ACC112 (cell line): ENCODE measurements at regions not wholly inside any gene's neighbourhood (a gene's known extent, or its start where the extent isn't known, plus 50 kb on each side); places are given as distances from the start of the nearest gene placed in this dataset.

Experiments
- H2AFZ ChIP-seq: fragments of 200-600 bp; sonication (generic); one replicate; pipeline ENCODE4 v1.6.0; 2017; ENCODE audit warnings: antibody characterized with exemption, low read length; ENCODE audit not compliant: unreplicated experiment
- H3K27ac ChIP-seq: fragments of 200-600 bp; sonication (generic); 2 replicates; pipeline ENCODE4 v1.5.1; 2014; ENCODE audit warnings: low read depth, mild to moderate bottlenecking, antibody characterized with exemption, low read length, moderate library complexity
- H3K27me3 ChIP-seq: fragments of 200-600 bp; sonication (generic); 2 replicates; pipeline ENCODE4 v1.6.1; 2014; ENCODE audit warnings: mild to moderate bottlenecking, antibody characterized with exemption, low read length, moderate library complexity, mixed read lengths; ENCODE audit not compliant: insufficient read depth
- H3K36me3 ChIP-seq: fragments of 200-600 bp; sonication (generic); 2 replicates; pipeline ENCODE4 v1.6.1; 2016; ENCODE audit warnings: mild to moderate bottlenecking, antibody characterized with exemption, low read length, moderate library complexity, mixed read lengths; ENCODE audit not compliant: insufficient read depth
- H3K4me1 ChIP-seq: fragments of 200-600 bp; sonication (generic); one replicate; pipeline ENCODE4 v1.6.1; 2016; ENCODE audit warnings: low read length, mixed read lengths; ENCODE audit not compliant: insufficient read depth, unreplicated experiment, control insufficient read depth
- H3K4me3 ChIP-seq: fragments of 200-600 bp; sonication (generic); 2 replicates; pipeline ENCODE4 v1.5.1; 2014; ENCODE audit warnings: mild to moderate bottlenecking, low read depth, low read length
- H3K79me2 ChIP-seq: fragments of 200-600 bp; sonication (generic); one replicate; pipeline ENCODE4 v1.6.0; 2016; ENCODE audit warnings: low read length; ENCODE audit not compliant: control insufficient read depth, unreplicated experiment, insufficient read depth

- H3K36me3 ChIP-seq: no peaks in the 10 kb centered on the region
- no peak overlapping the region for H3K4me3 ChIP-seq
- no peaks in the 10 kb centered on the region for H3K79me2 ChIP-seq
- no peak overlapping the region for H3K27ac ChIP-seq
- H2AFZ ChIP-seq: no peak overlapping the region
- no peaks in the 10 kb centered on the region for H3K27me3 ChIP-seq
- H3K4me1 ChIP-seq: no peaks in the 10 kb centered on the region
Measured at GRCh38 chr22:47300698-47301405, 538.4 kb downstream of the TBC1D22A start.

- H3K4me3 ChIP-seq: no peak overlapping the region
- H3K27ac ChIP-seq: no peak overlapping the region
- no peaks in the 10 kb centered on the region for H3K27me3 ChIP-seq
- H2AFZ ChIP-seq: no peak overlapping the region
- H3K79me2 ChIP-seq: no peaks in the 10 kb centered on the region
- no peaks in the 10 kb centered on the region for H3K36me3 ChIP-seq
- no peaks in the 10 kb centered on the region for H3K4me1 ChIP-seq
Measured at GRCh38 chr22:47299863-47300697, 537.6 kb downstream of the TBC1D22A start.

- Histone ChIP-seq H3K27me3 (no peaks in the 10 kb centered on the region), H3K36me3 (no peaks in the 10 kb centered on the region), H3K4me3 (no peak overlapping the region), H3K79me2 (no peaks in the 10 kb centered on the region), H3K27ac (no peak overlapping the region), H2AFZ (no peak overlapping the region), H3K4me1 (peaks cover 4% of the 10 kb centered on the region)
Measured at GRCh38 chr22:47299211-47299862, 536.9 kb downstream of the TBC1D22A start.

- Histone ChIP-seq H3K27ac (no peak overlapping the region), H2AFZ (no peak overlapping the region), H3K36me3 (no peaks in the 10 kb centered on the region), H3K79me2 (no peaks in the 10 kb centered on the region), H3K4me3 (no peak overlapping the region), H3K4me1 (peaks cover 13% of the 10 kb centered on the region), H3K27me3 (no peaks in the 10 kb centered on the region)
Measured at GRCh38 chr22:47298017-47298785, 535.8 kb downstream of the TBC1D22A start.

GRCh38 chr22:47297261-47298016 lies 535.0 kb downstream of the TBC1D22A start:
- H3K4me3 ChIP-seq: no peak overlapping the region

GRCh38 chr22:47296405-47297260 lies 534.2 kb downstream of the TBC1D22A start:
- Histone ChIP-seq H2AFZ (no peak overlapping the region), H3K27me3 (no peaks in the 10 kb centered on the region), H3K79me2 (no peaks in the 10 kb centered on the region), H3K4me3 (no peak overlapping the region), H3K36me3 (no peaks in the 10 kb centered on the region), H3K27ac (no peak overlapping the region), H3K4me1 (peaks cover 24% of the 10 kb centered on the region)

More at GRCh38 chr22:47297261-47298016, 535.0 kb downstream of the TBC1D22A start:
- no peaks in the 10 kb centered on the region for H3K36me3 ChIP-seq
- H3K4me1 ChIP-seq: peaks cover 20% of the 10 kb centered on the region
- no peak overlapping the region for H2AFZ ChIP-seq
- no peak overlapping the region for H3K27ac ChIP-seq
- no peaks in the 10 kb centered on the region for H3K27me3 ChIP-seq
- H3K79me2 ChIP-seq: no peaks in the 10 kb centered on the region

GRCh38 chr22:47295982-47296381 lies 533.5 kb downstream of the TBC1D22A start:
- H3K27me3 ChIP-seq: no peaks in the 10 kb centered on the region
- H3K4me3 ChIP-seq: no peak overlapping the region
- H3K36me3 ChIP-seq: no peaks in the 10 kb centered on the region
- no peaks in the 10 kb centered on the region for H3K79me2 ChIP-seq
- H3K27ac ChIP-seq: no peak overlapping the region
- no peak overlapping the region for H2AFZ ChIP-seq
- peaks cover 24% of the 10 kb centered on the region for H3K4me1 ChIP-seq

GRCh38 chr22:47295226-47295901 lies 532.9 kb downstream of the TBC1D22A start:
- no peak overlapping the region for H3K27ac ChIP-seq
- H3K27me3 ChIP-seq: no peaks in the 10 kb centered on the region
- H3K4me3 ChIP-seq: no peak overlapping the region
- H2AFZ ChIP-seq: no peak overlapping the region
- H3K4me1 ChIP-seq: peaks cover 24% of the 10 kb centered on the region
- no peaks in the 10 kb centered on the region for H3K79me2 ChIP-seq
- H3K36me3 ChIP-seq: no peaks in the 10 kb centered on the region

GRCh38 chr22:47294576-47294975 lies 532.1 kb downstream of the TBC1D22A start:
- no peaks in the 10 kb centered on the region for H3K27me3 ChIP-seq
- H3K36me3 ChIP-seq: no peaks in the 10 kb centered on the region
- no peak overlapping the region for H3K27ac ChIP-seq
- H3K4me3 ChIP-seq: no peak overlapping the region
- no peaks in the 10 kb centered on the region for H3K79me2 ChIP-seq
- H2AFZ ChIP-seq: no peak overlapping the region
- H3K4me1 ChIP-seq: peaks cover 24% of the 10 kb centered on the region
